ENCODE measurements at regions not wholly inside any gene's neighbourhood (a gene's known extent, or its start where the extent isn't known, plus 50 kb on each side); places are given as distances from the start of the nearest gene placed in this dataset.

- H3K27me3 ChIP-seq (ENCODE audit: control insufficient read depth in 3 of 3, insufficient read depth in 3 of 3, low read length in 3 of 3), result no peaks in the 10 kb centered on the region
These were observed 620.0 kb downstream of the RAPGEF2 start for GRCh38 chr4:159722918-159723317.

GRCh38 chr4:159723341-159724048 is 620.6 kb downstream of the RAPGEF2 start:
- Histone ChIP-seq H3K27ac (ENCODE audit: low read depth in 1 of 3, low read length in 2 of 3) (no peak overlapping the region), H3K9me3 (ENCODE audit: control insufficient read depth in 2 of 2, insufficient read depth in 1 of 2, low read depth in 1 of 2, low read length in 1 of 2) (no peaks in the 10 kb centered on the region), H3K4me3 (ENCODE audit: low read depth in 1 of 3, low read length in 3 of 3) (no peak overlapping the region), H3K27me3 (ENCODE audit: control insufficient read depth in 3 of 3, insufficient read depth in 3 of 3, low read length in 3 of 3) (no peaks in the 10 kb centered on the region), H3K4me1 (ENCODE audit: control insufficient read depth in 3 of 3, insufficient read depth in 2 of 3, low read depth in 1 of 3, low read length in 2 of 3) (no peaks in the 10 kb centered on the region), H3K36me3 (ENCODE audit: control insufficient read depth in 3 of 3, insufficient read depth in 2 of 3, low read depth in 1 of 3, low read length in 3 of 3) (no peaks in the 10 kb centered on the region)
- 56 to 60% (median 58%) methylated on average over 8 of the region's 8 CpGs for WGBS, 3 donors
- no peak for DNase-seq
- FAIRE-seq, result no peak

More at GRCh38 chr4:159722918-159723317, 620.0 kb downstream of the RAPGEF2 start:
- no peaks in the 10 kb centered on the region for H3K9me3 ChIP-seq (ENCODE audit: control insufficient read depth in 2 of 2, insufficient read depth in 1 of 2, low read depth in 1 of 2, low read length in 1 of 2)
- H3K27ac ChIP-seq (ENCODE audit: low read depth in 1 of 3, low read length in 2 of 3), result no peak overlapping the region
- H3K4me3 ChIP-seq (ENCODE audit: low read depth in 1 of 3, low read length in 3 of 3), result no peak overlapping the region
- no peak for DNase-seq
- WGBS, 3 donors, result 45 to 66% (median 57%) methylated on average over 3 to 4 of the region's 4 CpGs
- H3K4me1 ChIP-seq (ENCODE audit: control insufficient read depth in 3 of 3, insufficient read depth in 2 of 3, low read depth in 1 of 3, low read length in 2 of 3), result no peaks in the 10 kb centered on the region
- no peak for FAIRE-seq
- no peaks in the 10 kb centered on the region for H3K36me3 ChIP-seq (ENCODE audit: control insufficient read depth in 3 of 3, insufficient read depth in 2 of 3, low read depth in 1 of 3, low read length in 3 of 3)

GRCh38 chr4:159725571-159725970 is 622.7 kb downstream of the RAPGEF2 start:
- no peak overlapping the region for H3K27ac ChIP-seq (ENCODE audit: low read depth in 1 of 3, low read length in 2 of 3)
- 83 to 87% (median 83%) methylated on average over 1 of the region's 1 CpG for whole genome bisulfite sequencing, 3 donors
- DNase-seq (no peak), FAIRE-seq (no peak)
- H3K27me3 ChIP-seq (ENCODE audit: control insufficient read depth in 3 of 3, insufficient read depth in 3 of 3, low read length in 3 of 3), result no peaks in the 10 kb centered on the region
- H3K4me1 ChIP-seq (ENCODE audit: control insufficient read depth in 3 of 3, insufficient read depth in 2 of 3, low read depth in 1 of 3, low read length in 2 of 3), result no peaks in the 10 kb centered on the region
- no peak overlapping the region for H3K4me3 ChIP-seq (ENCODE audit: low read depth in 1 of 3, low read length in 3 of 3)
- no peaks in the 10 kb centered on the region for H3K9me3 ChIP-seq (ENCODE audit: control insufficient read depth in 2 of 2, insufficient read depth in 1 of 2, low read depth in 1 of 2, low read length in 1 of 2)
- no peaks in the 10 kb centered on the region for H3K36me3 ChIP-seq (ENCODE audit: control insufficient read depth in 3 of 3, insufficient read depth in 2 of 3, low read depth in 1 of 3, low read length in 3 of 3)

- Histone ChIP-seq H3K27me3 (ENCODE audit: control insufficient read depth in 3 of 3, insufficient read depth in 3 of 3, low read length in 3 of 3) (no peaks in the 10 kb centered on the region), H3K4me1 (ENCODE audit: control insufficient read depth in 3 of 3, insufficient read depth in 2 of 3, low read depth in 1 of 3, low read length in 2 of 3) (no peaks in the 10 kb centered on the region)
- FAIRE-seq, result no peak
These were observed 632.7 kb downstream of the RAPGEF2 start for GRCh38 chr4:159735281-159736207.

GRCh38 chr4:159736411-159736810 is 633.5 kb downstream of the RAPGEF2 start:
- Histone ChIP-seq H3K4me1 (ENCODE audit: control insufficient read depth in 3 of 3, insufficient read depth in 2 of 3, low read depth in 1 of 3, low read length in 2 of 3) (no peaks in the 10 kb centered on the region), H3K9me3 (ENCODE audit: control insufficient read depth in 2 of 2, insufficient read depth in 1 of 2, low read depth in 1 of 2, low read length in 1 of 2) (no peaks in the 10 kb centered on the region), H3K27me3 (ENCODE audit: control insufficient read depth in 3 of 3, insufficient read depth in 3 of 3, low read length in 3 of 3) (no peaks in the 10 kb centered on the region), H3K4me3 (ENCODE audit: low read depth in 1 of 3, low read length in 3 of 3) (no peak overlapping the region), H3K27ac (ENCODE audit: low read depth in 1 of 3, low read length in 2 of 3) (no peak overlapping the region), H3K36me3 (ENCODE audit: control insufficient read depth in 3 of 3, insufficient read depth in 2 of 3, low read depth in 1 of 3, low read length in 3 of 3) (no peaks in the 10 kb centered on the region)
- 64 to 79% (median 66%) methylated on average over 7 of the region's 7 CpGs for WGBS, 3 donors
- no peak for FAIRE-seq
- DNase-seq, result no peak

More at GRCh38 chr4:159735281-159736207, 632.7 kb downstream of the RAPGEF2 start:
- Histone ChIP-seq H3K4me3 (ENCODE audit: low read depth in 1 of 3, low read length in 3 of 3) (no peak overlapping the region), H3K36me3 (ENCODE audit: control insufficient read depth in 3 of 3, insufficient read depth in 2 of 3, low read depth in 1 of 3, low read length in 3 of 3) (no peaks in the 10 kb centered on the region), H3K9me3 (ENCODE audit: control insufficient read depth in 2 of 2, insufficient read depth in 1 of 2, low read depth in 1 of 2, low read length in 1 of 2) (no peaks in the 10 kb centered on the region), H3K27ac (ENCODE audit: low read depth in 1 of 3, low read length in 2 of 3) (no peak overlapping the region)
- 65 to 76% (median 69%) methylated on average over 6 of the region's 6 CpGs for WGBS, 3 donors
- DNase-seq, result no peak

- Histone ChIP-seq H3K4me1 (ENCODE audit: control insufficient read depth in 3 of 3, insufficient read depth in 2 of 3, low read depth in 1 of 3, low read length in 2 of 3) (no peaks in the 10 kb centered on the region), H3K9me3 (ENCODE audit: control insufficient read depth in 2 of 2, insufficient read depth in 1 of 2, low read depth in 1 of 2, low read length in 1 of 2) (peaks cover 0 to 7% of the 10 kb centered on the region in 2 donors), H3K4me3 (ENCODE audit: low read depth in 1 of 3, low read length in 3 of 3) (no peak overlapping the region), H3K36me3 (ENCODE audit: control insufficient read depth in 3 of 3, insufficient read depth in 2 of 3, low read depth in 1 of 3, low read length in 3 of 3) (no peaks in the 10 kb centered on the region), H3K27ac (ENCODE audit: low read depth in 1 of 3, low read length in 2 of 3) (no peak overlapping the region), H3K27me3 (ENCODE audit: control insufficient read depth in 3 of 3, insufficient read depth in 3 of 3, low read length in 3 of 3) (no peaks in the 10 kb centered on the region)
- WGBS, 3 donors, result 30 to 33% (median 33%) methylated on average over 2 of the region's 2 CpGs
- DNase-seq, result no peak
- no peak for FAIRE-seq
These were observed 641.1 kb downstream of the RAPGEF2 start for GRCh38 chr4:159743971-159744370.

GRCh38 chr4:159747983-159748382 is 645.1 kb downstream of the RAPGEF2 start:
- H3K36me3 ChIP-seq (ENCODE audit: control insufficient read depth in 3 of 3, insufficient read depth in 2 of 3, low read depth in 1 of 3, low read length in 3 of 3), result no peaks in the 10 kb centered on the region
- H3K27ac ChIP-seq (ENCODE audit: low read depth in 1 of 3, low read length in 2 of 3), result no peak overlapping the region
- no peak for FAIRE-seq
- no peak for DNase-seq
- 81 to 92% (median 84%) methylated on average over 3 of the region's 3 CpGs for WGBS, 3 donors
- no peak overlapping the region for H3K4me3 ChIP-seq (ENCODE audit: low read depth in 1 of 3, low read length in 3 of 3)
- no peaks in the 10 kb centered on the region for H3K4me1 ChIP-seq (ENCODE audit: control insufficient read depth in 3 of 3, insufficient read depth in 2 of 3, low read depth in 1 of 3, low read length in 2 of 3)
- H3K9me3 ChIP-seq (ENCODE audit: control insufficient read depth in 2 of 2, insufficient read depth in 1 of 2, low read depth in 1 of 2, low read length in 1 of 2), result peaks cover 0 to 7% of the 10 kb centered on the region in 2 donors
- no peaks in the 10 kb centered on the region for H3K27me3 ChIP-seq (ENCODE audit: control insufficient read depth in 3 of 3, insufficient read depth in 3 of 3, low read length in 3 of 3)

- Histone ChIP-seq H3K27me3 (ENCODE audit: control insufficient read depth in 3 of 3, insufficient read depth in 3 of 3, low read length in 3 of 3) (no peaks in the 10 kb centered on the region), H3K36me3 (ENCODE audit: control insufficient read depth in 3 of 3, insufficient read depth in 2 of 3, low read depth in 1 of 3, low read length in 3 of 3) (no peaks in the 10 kb centered on the region), H3K27ac (ENCODE audit: low read depth in 1 of 3, low read length in 2 of 3) (no peak overlapping the region), H3K9me3 (ENCODE audit: control insufficient read depth in 2 of 2, insufficient read depth in 1 of 2, low read depth in 1 of 2, low read length in 1 of 2) (peaks cover 0 to 7% of the 10 kb centered on the region in 2 donors), H3K4me3 (ENCODE audit: low read depth in 1 of 3, low read length in 3 of 3) (no peak overlapping the region), H3K4me1 (ENCODE audit: control insufficient read depth in 3 of 3, insufficient read depth in 2 of 3, low read depth in 1 of 3, low read length in 2 of 3) (no peaks in the 10 kb centered on the region)
- DNase-seq (no peak), FAIRE-seq (no peak)
These were observed 646.1 kb downstream of the RAPGEF2 start for GRCh38 chr4:159748834-159749444.
